Adrenal gland (tissue), 5 donors: ENCODE measurements at regions not wholly inside any gene's neighbourhood (a gene's known extent, or its start where the extent isn't known, plus 50 kb on each side); places are given as distances from the start of the nearest gene placed in this dataset.

Experiments used
- CTCF ChIP-seq, 6 experiments: fragments of 450-650 bp in 4 of 6; fragments of 200-600 bp in 2 of 6; sonication (generic) in 1 of 6; IDR thresholded peaks; 1 replicate in 5 of 6; 2 replicates in 1 of 6; pipeline versions ENCODE4 v1.5.1 to v1.8.0; 2016 to 2021; ENCODE audit warnings: antibody characterized with exemption in 6 of 6, mild to moderate bottlenecking in 2 of 6, moderate library complexity in 1 of 6
- POLR2A ChIP-seq, 2 donors: fragments of 450-650 bp; IDR thresholded peaks; one replicate each; pipeline ENCODE4 v1.6.1; 2017; ENCODE audit warnings: antibody characterized with exemption in 2 of 2, mild to moderate bottlenecking in 2 of 2, moderate library complexity in 1 of 2
- donor health status: DM: no; HTN: no; CAD: no.

- no peak for TF ChIP-seq CTCF (IDR thresholded peaks at IDR 0.05)
- TF ChIP-seq POLR2A (IDR thresholded peaks at IDR 0.05): no peak
Measured at GRCh38 chr12:123091230-123092150, 59.4 kb downstream of the PITPNM2 start.
